ENCODE measurements at regions not wholly inside any gene's neighbourhood (a gene's known extent, or its start where the extent isn't known, plus 50 kb on each side); places are given as distances from the start of the nearest gene placed in this dataset.

DNA sequence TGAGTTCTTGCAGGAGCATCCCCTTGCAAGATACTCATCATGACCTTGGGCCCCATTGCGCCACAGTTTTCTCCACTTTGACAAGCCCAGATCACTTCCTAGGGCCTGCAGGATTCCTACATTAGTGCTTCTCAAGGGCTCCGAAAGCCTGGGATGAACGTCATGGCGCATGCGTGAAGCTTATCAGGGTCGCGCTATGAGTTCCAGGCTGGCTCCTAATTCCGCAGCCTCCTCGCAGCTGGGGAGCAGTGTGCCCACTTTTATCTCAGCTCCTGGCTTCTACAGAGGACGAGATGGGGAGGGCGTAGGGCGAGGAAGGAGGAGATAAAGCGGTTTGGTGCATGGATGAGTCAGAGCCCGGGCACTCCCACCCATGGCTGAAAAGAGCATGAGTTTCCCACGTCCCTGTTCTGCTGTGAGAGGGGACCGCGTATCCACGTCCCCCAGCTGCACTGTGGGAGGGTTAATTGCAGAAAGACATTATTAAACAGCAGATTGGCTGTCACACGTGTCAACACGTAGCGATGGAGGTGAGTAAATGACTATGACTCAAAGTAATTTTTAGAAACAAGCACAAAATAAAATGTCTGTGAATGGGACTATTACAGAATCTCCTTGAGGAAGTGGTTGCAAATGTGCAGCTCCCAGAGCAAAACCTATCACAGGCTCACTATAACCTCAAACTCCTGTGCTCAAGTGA is 72.9 kb upstream of the DSP start:
- intact Hi-C loops (cut with DNase I; ENCODE audit: low total_unique reads), result no loop called here
- H3K4me1 ChIP-seq, result peaks cover 0 to 3% (median 0%) of the 10 kb centered on the region in 4 donors
- no peak overlapping the region for H3K27ac ChIP-seq
- DNase-seq, result no peak
- H3K36me3 ChIP-seq, result no peaks in the 10 kb centered on the region
- TF ChIP-seq, protein P1, sequence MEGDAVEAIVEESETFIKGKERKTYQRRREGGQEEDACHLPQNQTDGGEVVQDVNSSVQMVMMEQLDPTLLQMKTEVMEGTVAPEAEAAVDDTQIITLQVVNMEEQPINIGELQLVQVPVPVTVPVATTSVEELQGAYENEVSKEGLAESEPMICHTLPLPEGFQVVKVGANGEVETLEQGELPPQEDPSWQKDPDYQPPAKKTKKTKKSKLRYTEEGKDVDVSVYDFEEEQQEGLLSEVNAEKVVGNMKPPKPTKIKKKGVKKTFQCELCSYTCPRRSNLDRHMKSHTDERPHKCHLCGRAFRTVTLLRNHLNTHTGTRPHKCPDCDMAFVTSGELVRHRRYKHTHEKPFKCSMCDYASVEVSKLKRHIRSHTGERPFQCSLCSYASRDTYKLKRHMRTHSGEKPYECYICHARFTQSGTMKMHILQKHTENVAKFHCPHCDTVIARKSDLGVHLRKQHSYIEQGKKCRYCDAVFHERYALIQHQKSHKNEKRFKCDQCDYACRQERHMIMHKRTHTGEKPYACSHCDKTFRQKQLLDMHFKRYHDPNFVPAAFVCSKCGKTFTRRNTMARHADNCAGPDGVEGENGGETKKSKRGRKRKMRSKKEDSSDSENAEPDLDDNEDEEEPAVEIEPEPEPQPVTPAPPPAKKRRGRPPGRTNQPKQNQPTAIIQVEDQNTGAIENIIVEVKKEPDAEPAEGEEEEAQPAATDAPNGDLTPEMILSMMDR (IDR thresholded peaks at IDR 0.05), result no peak
- H3K4me3 ChIP-seq, result peak overlapping the region; percentile 31 to 45
- no peaks in the 10 kb centered on the region for H3K9me3 ChIP-seq
- no peaks in the 10 kb centered on the region for H3K27me3 ChIP-seq

DNA sequence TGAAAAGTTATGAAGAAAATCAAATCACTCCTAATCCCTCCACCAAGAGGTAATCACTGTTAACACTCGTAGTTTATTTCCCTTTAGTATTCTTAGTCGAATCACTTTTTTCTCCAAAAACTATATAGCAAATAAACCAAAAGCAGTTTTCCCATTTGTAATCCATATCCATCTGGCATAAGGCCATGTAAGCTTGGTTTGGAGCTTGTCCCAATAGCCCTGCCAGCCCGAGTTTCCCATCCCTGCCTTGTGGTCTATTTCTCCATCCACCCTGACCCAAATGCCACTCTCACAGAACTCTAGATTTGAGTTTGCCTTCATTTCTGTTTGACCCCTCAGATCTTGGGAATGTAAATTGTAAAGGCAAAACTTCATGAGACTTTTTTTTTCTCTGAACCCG is 71.8 kb upstream of the DSP start:
- Histone ChIP-seq H3K27me3 (no peaks in the 10 kb centered on the region), H3K9me3 (no peaks in the 10 kb centered on the region), H3K36me3 (no peaks in the 10 kb centered on the region), H3K4me3 (no peak overlapping the region), H3K27ac (no peak overlapping the region), H3K4me1 (peaks cover 0 to 3% (median 0%) of the 10 kb centered on the region in 4 donors)
- no peak for DNase-seq
- TF ChIP-seq, protein P1 (IDR thresholded peaks at IDR 0.05), result no peak
- intact Hi-C loops (cut with DNase I; ENCODE audit: low total_unique reads), result no loop called here

DNA sequence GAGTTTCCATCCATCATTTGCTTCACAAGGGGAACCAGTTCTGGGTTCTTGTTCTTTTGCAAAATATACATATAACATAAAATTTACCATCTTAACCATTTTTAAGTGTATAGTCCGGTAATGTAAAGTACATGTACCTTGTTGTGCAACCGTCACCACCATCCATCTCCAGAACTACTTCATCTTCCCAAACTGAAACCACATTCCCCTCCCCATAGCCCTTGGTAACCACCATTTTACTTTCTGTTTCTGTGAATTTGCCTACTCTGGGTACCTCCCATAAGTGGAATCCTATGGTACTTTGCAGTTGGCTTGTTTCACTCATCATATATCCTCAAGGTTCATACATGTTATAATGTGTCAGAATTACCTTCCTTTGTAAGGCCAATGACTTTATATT is 70.3 kb upstream of the DSP start:
- Histone ChIP-seq H3K27ac (no peak overlapping the region), H3K4me1 (peaks cover 0 to 3% (median 0%) of the 10 kb centered on the region in 4 donors), H3K9me3 (no peaks in the 10 kb centered on the region), H3K27me3 (no peaks in the 10 kb centered on the region), H3K36me3 (no peaks in the 10 kb centered on the region), H3K4me3 (no peak overlapping the region)
- TF ChIP-seq, protein P1 (IDR thresholded peaks at IDR 0.05), result no peak
- DNase-seq, result no peak
- intact Hi-C loops (cut with DNase I; ENCODE audit: low total_unique reads), result no loop called here

DNA sequence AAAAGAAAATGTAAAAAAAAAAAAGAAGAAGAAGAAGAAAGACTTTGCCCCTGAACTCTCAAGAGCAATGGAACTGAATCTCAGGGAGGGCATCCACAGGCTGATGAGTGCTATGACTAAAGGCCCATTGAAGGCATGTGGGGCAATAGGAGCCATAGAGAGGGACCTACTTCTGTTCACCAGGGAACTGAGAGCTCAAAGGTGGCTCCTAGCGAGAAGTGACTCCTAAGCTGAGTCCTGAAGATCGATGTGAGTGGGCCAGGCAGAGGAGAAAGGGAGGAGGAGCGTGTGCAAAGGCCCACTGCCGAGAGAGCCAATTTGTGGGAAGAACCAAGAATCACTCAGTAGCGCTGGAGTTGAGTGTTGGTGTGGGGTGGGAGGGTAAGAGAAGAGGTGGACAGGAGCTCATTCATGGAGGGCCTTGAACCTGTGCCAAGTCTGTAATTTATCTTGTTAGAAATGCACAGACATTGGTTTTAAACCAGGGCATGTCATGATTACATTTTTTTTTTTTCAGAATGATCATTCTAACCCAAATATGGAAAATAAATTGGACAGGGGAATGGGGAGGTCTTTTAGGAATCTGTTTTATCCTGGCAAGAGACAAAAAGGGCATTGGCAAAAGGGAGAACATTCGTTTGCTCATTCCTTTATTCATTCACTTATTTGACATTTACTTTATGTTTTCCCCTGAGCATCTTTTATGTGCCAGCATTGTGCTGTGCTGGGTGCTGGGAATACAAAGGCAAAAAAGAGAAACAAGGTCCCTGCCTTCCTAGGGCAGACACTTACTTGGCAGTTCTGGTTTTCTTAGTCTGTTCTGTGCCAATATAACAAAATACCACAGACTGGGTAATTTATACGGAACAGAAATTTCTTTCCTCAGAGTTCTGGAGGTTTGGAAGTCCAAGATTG is 67.4 kb upstream of the DSP start:
- intact Hi-C loops (cut with DNase I; ENCODE audit: low total_unique reads), result no loop called here
- TF ChIP-seq, protein P1 (IDR thresholded peaks at IDR 0.05), result no peak
- no peak overlapping the region for H3K4me3 ChIP-seq
- no peaks in the 10 kb centered on the region for H3K36me3 ChIP-seq
- no peaks in the 10 kb centered on the region for H3K4me1 ChIP-seq
- H3K27me3 ChIP-seq, result no peaks in the 10 kb centered on the region
- no peak for DNase-seq
- H3K9me3 ChIP-seq, result no peaks in the 10 kb centered on the region
- H3K27ac ChIP-seq, result no peak overlapping the region

DNA sequence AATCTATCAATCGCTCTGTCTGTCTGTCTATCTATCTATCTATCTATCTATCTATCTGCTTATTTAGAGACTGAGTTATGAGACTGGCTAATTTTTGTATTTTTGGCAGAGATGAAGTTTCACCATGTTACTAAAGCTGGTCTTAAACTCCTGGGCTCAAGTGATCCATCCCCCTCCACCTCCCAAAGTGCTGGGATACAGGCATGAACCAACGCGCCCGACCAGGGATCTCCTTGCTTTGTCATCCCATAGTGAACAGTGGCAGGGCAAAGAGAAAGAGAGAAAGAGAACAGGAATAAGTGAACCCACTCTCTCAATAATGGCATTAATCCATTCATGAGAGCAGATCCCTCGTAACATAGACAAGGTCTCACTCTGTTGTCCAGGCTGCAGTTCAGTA is 66.4 kb upstream of the DSP start:
- no peaks in the 10 kb centered on the region for H3K9me3 ChIP-seq
- no peaks in the 10 kb centered on the region for H3K27me3 ChIP-seq
- DNase-seq, result no peak
- no peak overlapping the region for H3K27ac ChIP-seq
- intact Hi-C loops (cut with DNase I; ENCODE audit: low total_unique reads), result no loop called here
- H3K4me1 ChIP-seq, result no peaks in the 10 kb centered on the region
- TF ChIP-seq, protein P1 (IDR thresholded peaks at IDR 0.05), result no peak
- no peak overlapping the region for H3K4me3 ChIP-seq
- no peaks in the 10 kb centered on the region for H3K36me3 ChIP-seq
